Stomach (tissue), 4 donors: ENCODE measurements at regions not wholly inside any gene's neighbourhood (a gene's known extent, or its start where the extent isn't known, plus 50 kb on each side); places are given as distances from the start of the nearest gene placed in this dataset.

Experiments
- CTCF ChIP-seq, 7 experiments: fragments of 450-650 bp in 4 of 7; fragments of 200-600 bp in 3 of 7; sonication (generic) in 3 of 7; IDR thresholded peaks; one replicate each; pipeline ENCODE4 v1.5.1; 2016 to 2019; ENCODE audit warnings: antibody characterized with exemption in 7 of 7, control low read depth in 2 of 7, mild to moderate bottlenecking in 1 of 7
- EP300 ChIP-seq: sonication (generic); formaldehyde crosslinking; IDR thresholded peaks from one replicate; pipeline ENCODE4 v1.6.1; 2017; ENCODE audit warnings: antibody characterized with exemption
- POLR2A ChIP-seq, 4 donors: fragments of 450-650 bp; IDR thresholded peaks; one replicate each; pipeline ENCODE4 v1.6.1; 2016; ENCODE audit warnings: antibody characterized with exemption in 4 of 4, control low read depth in 2 of 4, mild to moderate bottlenecking in 1 of 4, moderate library complexity in 1 of 4

- TF ChIP-seq CTCF (IDR thresholded peaks at IDR 0.05) (no peak), POLR2A (IDR thresholded peaks at IDR 0.05) (no peak), EP300 (no peak)
Measured at GRCh38 chr10:78397786-78398185, 364.1 kb downstream of the RPS24 start.
